Inflammatory macrophage treated with lipopolysaccharide for 4 hours (primary cell): ENCODE measurements at regions not wholly inside any gene's neighbourhood (a gene's known extent, or its start where the extent isn't known, plus 50 kb on each side); places are given as distances from the start of the nearest gene placed in this dataset.
"Not testable (repeated sequence)": the region's sequence is repeated elsewhere in the genome, so short reads cannot be mapped to it uniquely, and the experiment has no call there.

Experiments
- DNase-seq: peaks from one replicate; pipeline ENCODE4 v3.0.0-alpha.2; 2020

DNA sequence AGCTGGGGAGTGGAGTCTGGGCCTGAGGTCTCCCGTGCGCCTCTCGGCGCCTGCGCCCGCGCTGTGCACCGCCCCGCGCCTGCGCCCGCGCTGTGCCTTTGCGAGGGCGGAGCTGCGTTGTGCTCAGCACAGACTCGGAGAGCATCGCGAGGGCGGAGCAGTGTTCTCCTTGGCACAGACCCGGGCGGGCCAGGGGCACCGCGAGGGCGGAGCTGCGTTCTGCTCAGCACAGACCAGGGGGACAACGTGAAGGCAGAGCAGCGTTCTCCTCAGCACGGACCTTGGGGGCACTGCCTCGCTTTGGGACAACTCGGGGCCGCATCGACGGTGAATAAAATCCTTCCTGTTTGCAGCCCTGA, 2968.4 kb downstream of the RPIA start:
- peak; percentile 4 for DNase-seq

DNA sequence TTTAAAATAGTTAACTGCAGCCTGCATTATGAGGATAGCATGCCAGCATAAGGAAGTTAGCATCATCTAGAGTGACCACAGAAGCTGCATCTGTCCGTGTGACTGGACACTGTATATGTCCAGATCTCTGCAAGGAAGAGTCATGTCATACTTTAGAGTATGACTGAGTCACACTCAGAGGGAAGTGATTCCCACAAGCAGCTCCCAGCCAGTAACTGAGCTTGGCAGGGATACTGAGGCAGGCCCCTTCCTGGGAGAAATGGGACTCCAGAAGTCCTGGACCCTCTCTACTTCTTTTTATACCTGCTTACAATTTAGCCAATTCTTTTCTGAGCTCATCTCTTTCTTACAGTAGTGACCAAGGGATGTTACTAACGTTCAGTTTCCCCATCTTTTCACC, 2975.9 kb downstream of the RPIA start:
- not testable (repeated sequence) for DNase-seq

DNA sequence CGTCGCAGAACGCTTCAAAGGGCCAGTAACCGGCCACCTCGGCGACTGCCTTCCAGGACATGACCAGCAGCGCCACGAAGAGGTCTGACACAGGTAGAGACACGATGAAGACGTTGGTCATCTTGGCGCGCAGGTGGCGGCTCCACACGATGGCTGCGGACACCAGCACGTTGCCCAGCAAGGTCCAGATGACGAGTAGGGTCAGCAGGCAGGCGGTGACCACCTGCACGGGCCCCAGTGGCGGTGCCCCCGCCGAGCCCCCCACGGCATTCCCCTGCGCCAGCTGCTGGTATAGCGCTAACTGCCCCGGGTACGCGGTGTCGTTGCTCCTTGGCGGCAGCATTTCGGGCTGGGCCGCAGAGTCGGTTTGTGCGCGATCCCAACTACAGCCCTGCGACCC, 2994.1 kb downstream of the RPIA start:
- not testable (repeated sequence) for DNase-seq

DNA sequence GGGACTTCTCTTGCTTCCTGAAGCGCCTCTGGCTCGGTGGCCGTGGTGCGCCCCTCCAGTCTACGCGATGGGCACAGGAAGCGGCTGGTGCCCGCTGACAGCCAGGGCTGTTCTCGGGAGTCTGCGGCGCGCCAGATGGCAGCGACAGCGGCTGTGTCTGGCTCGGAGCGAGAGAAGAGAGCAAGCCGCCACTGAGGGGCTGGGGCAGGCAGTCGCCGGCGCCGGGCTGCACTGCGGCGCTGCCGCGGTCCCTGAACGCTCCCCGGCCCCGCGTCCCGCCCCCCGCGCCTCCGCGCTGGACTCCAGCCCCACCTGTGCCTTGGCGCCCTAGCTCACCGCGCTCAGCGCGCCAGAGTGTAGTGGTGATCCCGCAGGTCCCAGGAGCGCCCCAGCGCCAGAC, 2994.6 kb downstream of the RPIA start:
- not testable (repeated sequence) for DNase-seq
